GM21423 (cell line): ENCODE measurements at regions not wholly inside any gene's neighbourhood (a gene's known extent, or its start where the extent isn't known, plus 50 kb on each side); places are given as distances from the start of the nearest gene placed in this dataset.

Source experiments
- ATAC-seq: cut with Tn5 transposase; IDR thresholded peaks from one replicate; pipeline ENCODE4 v1.9.1; 2021; ENCODE audit warnings: mild to moderate bottlenecking, moderate library complexity; ENCODE audit not compliant: unreplicated experiment

DNA sequence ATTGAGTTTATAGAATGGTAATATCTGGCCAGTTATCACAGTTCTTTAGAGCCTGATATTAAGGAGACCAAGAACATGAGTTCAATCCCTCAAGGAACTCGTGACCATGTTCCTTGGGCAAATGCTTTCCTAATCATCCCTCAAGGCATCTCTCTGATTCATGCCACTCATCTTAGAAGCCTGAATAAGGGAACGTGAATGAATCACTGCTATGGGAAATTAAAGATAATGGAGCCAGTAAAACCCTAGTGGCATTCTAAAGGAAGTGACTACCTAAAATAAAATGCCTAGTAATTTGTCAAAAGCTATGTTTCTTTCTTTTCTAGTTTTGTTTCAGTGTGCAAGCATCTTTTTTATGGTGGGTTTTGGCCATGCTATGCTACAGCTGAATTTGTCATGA, 1161.3 kb downstream of the C4orf33 start:
- ATAC-seq: no peak

DNA sequence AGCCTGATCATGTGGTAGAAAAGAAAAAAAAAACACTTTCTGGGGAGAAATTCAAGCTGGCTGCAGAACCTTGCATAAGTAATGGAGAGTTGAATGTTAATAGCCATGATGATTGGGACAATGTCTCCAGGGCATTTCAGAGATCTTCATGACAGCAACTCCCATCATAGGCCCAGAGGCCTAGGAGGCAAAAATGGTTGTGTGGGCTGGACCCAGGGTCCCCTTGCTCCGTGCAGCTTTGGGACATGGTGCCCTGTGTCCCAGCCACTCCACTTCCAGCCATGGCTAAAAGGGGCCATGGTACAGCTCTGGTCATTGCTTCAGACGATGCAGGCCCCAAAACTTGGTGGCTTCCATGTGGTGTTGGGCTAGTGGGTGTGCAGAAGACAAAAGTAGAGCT, 1170.9 kb downstream of the C4orf33 start:
- ATAC-seq: no peak

DNA sequence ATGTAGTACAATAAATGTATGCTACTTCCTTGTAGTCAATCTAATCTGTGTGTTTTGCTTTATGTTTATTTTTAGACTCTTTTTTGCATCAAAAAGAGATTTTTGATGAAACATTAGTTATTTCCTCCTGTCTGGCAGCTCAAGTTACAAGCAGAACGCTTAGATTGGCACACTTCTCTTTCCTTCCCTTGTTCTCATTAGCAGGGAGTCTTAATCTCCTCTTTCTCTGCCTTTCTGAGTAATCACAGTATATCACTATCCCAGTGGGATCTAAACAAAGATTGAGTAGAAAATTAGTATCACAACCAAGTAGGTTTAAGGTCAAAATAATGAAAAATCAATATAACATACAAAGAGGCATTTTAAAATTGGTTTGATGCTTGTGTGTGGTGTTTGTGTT, 1192.6 kb downstream of the C4orf33 start:
- ATAC-seq: no peak

DNA sequence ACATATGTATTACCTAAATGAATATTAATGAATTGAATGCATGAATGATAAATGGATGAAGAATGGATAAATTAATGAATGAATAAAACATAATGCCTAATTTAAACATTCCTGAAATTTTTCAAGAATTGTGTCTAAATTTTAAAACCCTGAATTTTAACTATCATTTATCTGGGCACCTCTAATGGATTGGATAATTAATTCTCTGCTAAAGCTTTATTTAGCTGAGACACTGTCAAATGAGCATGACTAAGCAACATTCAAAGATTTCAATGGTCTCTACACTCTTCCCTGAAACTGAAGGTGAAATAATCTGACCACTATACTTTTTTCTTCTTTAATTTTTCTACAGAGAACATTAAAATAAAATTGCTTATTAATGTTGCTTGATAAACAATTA, 1197.7 kb downstream of the C4orf33 start:
- no peak for ATAC-seq

DNA sequence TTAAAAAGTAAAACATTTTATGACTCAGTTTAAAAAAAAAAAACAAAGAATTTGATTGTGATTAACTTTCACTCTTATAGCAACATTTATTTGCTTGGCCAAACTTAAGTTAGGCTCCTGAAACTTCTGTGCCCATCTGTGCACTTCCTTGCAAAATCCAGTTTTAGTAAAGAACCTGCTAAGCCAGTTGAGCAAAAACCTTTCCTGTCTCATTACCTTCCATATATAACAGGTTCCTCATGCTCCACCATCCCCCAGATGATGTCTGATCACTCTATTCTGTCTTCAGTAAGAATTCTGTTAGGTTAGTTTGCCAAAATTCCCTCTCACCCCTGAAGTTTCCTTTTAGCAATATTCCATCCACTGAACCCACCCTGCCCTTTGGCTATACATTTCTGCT, 1200.5 kb downstream of the C4orf33 start:
- ATAC-seq: no peak

DNA sequence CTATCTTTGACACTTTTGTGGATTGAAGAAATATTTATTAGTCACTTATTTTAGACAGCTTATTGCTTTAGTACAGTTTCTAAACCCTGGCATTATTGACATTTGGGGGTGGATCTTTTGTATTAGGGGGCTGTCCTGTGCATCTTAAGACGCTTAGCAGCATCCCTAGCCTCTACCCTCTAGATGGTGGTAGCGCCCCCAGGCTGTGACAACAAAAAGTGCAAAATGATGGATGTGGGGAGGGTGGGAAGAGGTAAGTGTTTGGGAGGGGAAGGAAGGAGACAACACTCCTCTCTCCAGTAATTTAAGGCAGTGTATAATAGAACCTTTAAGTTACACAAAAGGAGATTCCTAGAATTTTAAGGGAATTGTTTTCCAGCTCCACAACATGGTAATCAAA, 1210.6 kb downstream of the C4orf33 start:
- ATAC-seq: no peak

DNA sequence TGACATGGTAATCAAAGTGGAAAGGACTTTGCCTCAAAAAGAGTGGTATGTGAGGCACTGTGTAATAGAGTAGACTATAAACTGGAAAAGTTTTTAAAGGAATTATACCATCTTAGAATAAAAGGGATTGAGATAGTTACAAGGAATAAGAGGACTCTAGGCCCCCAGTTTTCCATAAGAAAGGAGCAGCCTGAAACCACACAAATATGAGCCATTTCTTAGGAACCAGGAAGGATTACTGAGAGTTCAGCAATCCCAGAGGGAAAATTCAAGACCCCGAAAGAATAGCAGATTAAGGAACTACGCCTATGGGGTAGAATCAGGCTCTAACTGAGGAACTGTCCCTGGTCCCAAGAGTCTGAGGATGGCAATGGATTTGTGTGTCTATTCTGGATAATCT, 1213.3 kb downstream of the C4orf33 start:
- ATAC-seq: no peak

DNA sequence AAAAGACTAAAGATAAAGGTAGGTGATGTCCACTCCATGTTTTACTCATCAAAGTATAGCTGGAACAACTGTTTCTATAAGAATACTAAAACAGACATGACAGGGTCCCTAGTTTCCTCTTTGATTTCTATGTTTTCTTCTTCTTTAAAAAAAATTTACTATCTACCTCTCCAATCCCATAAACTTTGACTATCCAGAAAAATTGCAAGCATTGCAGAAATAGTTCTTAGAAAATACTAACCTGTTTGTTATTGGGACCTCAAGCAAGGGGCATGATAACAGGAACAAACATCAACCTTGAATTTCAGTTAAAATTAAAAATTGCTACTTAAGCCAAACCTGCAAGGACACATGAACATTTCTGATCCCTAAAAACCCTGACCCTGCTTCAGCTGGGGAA, 1226.5 kb downstream of the C4orf33 start:
- ATAC-seq: no peak

DNA sequence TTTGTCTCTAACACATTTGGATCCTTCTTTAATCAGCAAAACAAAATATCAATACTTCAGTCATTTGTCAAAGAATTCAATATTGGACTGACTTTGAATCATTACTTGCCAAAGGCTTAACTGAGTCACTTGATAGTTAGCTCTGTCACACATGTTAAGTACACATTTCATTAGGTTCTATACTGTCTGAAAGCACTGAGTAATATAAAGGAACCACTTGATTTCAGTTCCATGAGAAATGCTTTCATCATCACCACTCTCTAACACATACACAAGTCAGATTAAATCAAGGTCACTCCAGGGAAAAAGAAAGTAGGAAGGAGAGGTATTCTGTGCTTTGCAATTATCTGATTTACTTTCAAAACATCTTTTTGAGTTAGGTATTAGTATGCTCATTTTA, 1233.1 kb downstream of the C4orf33 start:
- ATAC-seq: no peak

DNA sequence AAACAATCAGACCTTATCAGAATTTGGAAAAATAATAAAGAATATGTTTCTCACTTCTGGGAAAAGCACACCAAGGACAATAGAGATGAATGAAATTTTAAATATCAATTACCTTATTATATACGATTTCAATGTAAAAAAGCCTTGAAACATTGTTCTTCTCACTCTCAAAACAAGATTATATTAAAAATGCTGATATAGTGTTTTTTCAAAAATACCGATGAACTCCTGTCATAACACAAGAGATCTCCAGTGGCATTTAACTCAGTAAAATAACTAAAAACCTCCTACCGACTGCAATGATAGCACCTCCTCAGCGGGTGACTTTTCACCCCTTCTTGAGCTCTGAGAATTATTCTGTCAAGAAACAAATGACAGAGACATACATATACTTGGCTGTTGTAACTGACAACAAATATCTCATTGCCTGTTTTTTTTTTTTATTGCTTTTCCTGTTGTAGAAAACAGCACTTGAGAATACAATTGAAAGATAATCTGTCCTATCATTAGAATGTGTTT, 1237.3 kb downstream of the C4orf33 start:
- ATAC-seq: no peak

DNA sequence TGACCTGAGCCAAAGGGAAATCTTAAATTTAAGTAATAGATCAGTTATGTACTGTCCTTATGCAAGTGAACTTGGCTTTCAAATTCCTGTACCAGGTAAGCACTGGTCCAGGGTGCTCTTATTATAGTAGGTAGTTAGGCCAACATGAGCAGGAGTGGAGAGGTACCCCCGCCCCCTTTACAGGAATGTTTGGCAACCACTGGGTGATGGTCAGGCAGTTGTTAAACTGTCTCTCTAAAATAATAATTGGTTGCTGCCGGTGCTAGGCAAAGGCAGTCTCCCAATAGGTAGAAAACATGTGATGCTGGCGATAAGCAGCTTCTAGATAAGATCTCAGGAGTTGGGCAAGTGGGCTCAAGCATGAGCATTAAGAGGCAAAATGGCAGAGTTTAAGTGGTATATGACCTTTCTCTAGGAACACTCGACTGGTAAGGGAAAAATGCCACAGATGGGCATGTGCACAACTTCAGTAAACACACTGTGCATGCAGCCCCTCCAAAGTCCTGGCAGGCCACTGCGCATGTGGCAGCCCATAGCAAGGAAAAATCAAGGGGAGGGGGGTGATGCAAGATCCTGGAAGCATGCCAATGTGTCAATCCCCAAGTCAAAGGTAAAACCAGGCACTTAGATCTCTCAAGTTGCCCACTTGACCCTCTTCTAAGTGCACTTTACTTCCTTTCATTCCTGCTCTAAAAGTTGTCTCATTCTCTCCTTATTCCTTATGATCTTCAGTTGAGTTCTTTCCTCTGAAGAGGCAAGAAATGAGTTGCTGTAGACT, 1239.7 kb downstream of the C4orf33 start:
- ATAC-seq: no peak

DNA sequence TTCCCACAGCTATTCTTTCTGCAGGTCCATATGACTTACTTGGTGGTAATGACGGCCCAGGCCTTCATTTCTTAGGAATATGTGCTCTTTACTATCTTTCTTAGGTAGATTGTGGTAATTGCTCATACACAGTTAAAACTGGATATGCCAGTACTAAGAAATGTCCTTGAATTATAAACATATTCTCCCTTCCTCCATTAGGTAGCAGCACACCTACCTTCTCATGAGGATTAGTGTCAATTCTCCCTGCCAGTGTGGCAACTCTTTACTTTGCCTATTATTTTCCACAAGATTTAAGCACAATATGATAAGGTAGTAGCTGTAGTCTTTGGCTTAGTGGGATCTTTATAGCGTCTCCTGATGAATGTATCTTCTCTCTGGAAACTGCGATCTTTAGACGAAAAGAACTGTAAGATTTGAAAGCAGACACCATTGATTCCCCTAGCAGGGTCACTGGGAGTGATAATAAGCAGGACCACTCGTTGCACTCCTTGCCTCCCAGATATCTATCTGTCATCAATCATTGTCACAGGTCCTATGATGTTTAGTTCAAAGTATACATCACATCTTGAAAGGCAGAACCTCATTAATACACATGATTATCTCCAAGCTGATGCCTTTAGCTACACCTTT, 1240.7 kb downstream of the C4orf33 start:
- ATAC-seq: no peak

DNA sequence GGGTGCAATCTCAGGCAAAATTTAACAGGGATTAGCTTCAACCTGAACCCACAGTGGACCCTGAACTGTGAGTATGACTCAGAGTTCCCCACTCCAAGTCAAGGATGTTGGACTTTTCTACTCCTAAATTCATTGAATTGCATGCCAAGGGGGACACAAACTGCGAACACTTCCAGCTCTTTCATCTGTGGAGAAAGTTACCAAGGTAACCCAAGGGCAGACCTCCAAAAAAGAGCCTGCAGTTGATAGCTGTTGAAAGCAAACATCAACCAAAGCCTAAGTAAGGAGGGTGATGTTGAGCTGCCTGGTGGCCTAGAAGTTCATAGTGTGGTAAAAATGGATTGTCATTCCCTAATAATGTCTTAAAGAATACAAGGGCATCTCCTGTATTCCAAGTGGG, 1242.9 kb downstream of the C4orf33 start:
- ATAC-seq: no peak

DNA sequence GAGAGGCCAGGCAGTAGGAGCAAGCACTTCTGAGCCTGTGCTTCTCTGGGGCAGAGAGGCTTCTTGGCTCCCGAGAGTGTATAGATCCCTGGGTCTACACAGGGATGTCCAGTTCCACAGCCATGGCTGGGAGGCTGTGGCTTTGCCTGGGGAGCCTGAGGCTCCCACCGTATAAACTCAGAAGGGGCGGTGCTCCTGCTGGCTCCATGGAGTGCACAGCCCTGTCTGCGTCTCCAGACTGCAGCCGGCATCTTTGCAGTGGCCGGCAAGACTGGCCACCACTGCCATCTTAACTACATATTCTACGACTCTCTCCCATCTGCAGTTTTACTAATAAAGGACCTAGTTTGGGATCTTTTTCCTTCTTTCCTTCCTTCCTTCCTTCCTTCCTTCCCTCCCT, 1253.8 kb downstream of the C4orf33 start:
- ATAC-seq: no peak

DNA sequence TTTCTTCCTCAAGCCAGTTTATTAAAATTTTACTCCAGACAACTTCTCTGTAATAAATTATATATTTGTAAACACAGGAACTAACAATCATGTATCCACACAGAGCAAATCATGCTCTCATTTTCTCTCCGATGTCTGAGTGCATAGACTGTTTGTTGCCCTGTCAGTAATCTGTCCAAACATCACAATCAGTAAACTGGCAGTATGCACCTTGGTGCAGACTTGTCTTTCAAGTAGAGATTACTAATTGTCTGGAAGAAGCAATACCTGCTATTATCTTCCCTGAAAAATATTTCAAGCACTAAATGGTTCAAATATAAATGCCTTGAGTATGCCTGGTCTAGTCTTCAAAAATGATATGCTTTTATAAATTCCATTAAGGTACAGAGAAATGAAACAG, 1260.9 kb downstream of the C4orf33 start:
- ATAC-seq: no peak

DNA sequence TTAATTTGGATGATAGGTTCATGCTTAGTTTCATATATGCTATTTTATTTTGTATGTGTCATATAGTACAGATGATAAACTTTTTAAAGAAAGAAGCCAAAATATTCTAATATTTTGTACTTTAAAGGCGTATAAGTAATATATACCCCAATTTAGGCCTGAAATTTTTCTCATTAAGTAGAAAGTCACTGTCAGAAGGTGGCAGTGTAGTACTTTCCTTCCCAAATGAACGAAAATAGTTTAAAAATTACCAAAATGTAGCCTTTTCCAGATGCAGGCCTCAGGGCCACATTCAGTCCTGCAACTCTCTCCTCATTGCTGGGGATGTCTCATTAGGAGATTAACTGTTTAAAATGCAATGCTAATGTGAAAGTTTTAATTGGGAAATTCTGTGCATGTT, 1263.6 kb downstream of the C4orf33 start:
- ATAC-seq: no peak

DNA sequence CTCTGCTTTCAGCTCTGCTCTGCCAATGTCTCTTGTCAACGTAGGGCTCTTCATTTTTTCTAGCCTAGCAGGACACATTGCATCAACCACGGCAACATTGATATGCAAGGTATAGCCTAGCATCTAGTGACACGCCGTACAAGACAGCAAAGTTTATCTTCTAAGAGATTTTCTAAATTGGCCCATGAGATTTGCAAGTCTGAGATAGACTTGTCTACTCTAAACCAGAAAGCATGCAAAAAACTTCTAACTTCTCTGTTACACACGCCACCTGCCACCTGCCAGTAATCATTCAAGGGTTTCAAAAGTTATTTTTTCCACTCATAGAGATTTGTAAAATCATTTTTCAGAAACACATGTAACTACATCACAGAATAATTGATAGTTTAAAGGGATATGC, 1265.7 kb downstream of the C4orf33 start:
- no peak for ATAC-seq

DNA sequence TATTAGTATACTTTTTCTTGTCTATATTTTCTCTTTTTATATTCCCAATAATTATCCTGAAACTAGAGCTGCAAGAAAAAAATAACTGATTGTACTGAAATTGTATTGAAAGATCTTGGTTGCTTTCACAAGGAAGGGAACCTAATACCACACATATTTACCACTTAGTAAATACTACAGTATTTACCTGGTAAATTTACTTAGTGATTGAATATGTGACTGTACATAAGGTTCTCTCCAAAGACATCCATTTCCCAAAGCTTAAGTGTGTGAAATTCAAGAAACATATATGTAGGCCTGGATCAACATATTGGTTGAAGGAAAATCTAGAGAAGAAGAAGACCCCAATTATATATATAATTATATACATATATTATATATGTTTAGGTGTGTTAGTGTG, 1272.7 kb downstream of the C4orf33 start:
- no peak for ATAC-seq

DNA sequence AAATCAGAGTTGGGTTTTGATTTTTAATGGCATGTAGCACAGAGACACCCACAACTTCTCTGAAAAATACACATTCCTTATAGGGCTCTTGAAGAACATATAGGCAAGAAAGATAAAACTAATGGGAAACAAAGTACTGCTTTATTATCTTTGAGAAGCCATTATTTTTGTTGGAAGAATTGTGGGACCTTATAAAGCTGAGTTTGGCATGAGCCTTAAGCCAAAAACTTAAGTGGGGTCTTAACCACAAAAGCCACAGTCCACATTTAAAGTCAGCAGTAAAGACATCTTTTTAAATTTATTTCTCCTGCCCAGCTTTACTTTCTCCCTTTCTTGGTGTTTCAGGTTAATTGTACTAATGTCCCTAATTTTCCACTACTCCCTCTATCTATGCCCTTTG, 1297.3 kb downstream of the C4orf33 start:
- no peak for ATAC-seq

DNA sequence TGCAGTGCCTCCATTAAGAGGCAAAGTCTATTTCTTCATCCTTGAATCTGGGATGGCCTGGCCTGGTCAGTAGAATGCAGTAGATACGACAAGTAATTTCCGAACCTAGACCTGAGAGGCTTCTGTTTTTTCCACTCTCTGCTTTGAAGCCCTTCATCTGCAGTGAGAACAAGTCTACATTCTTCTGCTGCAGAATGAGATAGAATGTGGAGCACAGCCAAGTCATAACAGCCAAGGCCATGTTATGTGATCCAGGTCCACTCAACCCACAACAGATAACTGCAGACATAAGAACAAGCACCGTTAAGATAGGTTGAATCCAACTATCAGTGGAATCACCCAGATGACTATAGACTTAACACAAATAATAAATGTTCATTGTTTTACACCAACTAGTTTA, 1297.7 kb downstream of the C4orf33 start:
- ATAC-seq: no peak

DNA sequence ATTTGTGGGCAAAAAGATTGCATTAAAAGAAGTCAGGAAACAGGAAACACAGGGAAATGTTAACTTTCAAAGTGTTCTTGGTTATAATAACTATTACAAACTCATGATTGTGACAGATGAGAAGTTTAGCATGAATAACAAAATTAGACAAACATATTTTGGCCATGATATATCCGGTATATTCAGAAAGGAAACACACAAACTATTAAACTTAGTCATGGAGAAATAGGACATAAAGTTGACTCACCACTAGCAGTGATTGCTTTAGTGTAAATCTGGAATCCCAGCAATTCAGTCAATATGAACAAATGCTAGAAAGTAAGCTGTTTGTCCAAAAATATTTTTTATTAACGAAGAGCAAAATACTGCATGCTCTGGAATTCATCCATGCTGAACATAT, 1299.9 kb downstream of the C4orf33 start:
- ATAC-seq: no peak

DNA sequence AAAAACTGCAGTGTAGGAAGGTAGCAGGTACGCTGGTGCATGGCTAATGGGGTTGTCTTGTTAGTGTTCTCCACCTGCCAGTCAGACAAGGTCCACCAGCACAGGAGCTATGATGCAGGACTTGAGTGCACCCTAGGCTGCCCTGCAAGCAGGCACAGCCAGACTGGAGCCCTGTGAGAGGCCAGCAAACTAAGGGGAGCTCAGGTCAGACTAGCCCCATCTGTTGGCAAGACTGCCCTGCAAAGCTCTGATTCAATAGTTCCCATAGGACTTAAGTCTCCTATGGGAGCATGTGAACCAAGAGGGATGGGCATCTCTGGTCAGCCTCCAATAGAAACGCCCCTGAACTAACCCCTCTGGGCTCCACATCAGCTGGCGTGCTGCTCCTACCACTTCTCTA, 1307.3 kb downstream of the C4orf33 start:
- ATAC-seq: no peak

DNA sequence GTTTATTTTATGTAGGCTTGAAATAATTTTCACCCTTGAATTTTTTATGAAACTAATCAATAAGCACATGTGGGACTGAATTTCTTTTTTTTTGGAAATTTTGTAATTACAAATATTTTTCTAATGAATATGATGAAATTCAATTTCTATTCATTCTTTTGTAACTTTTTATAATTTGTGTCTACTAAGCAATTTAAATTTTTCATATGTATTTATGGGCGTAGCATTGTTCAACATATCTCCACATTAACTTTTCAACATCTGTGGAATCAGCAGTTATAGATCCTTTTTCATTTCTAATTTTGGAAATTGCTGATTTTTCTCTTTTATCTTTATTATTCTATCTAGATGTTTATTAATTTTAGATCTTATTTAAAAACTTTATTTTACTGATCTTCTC, 1320.3 kb downstream of the C4orf33 start:
- ATAC-seq: no peak
